SKM-1 treated with dmso at 0.1 percent for 144 hours (cell line): ENCODE measurements at regions not wholly inside any gene's neighbourhood (a gene's known extent, or its start where the extent isn't known, plus 50 kb on each side); places are given as distances from the start of the nearest gene placed in this dataset.
"Not testable (repeated sequence)": the region's sequence is repeated elsewhere in the genome, so short reads cannot be mapped to it uniquely, and the experiment has no call there.

Experiments used
- DNase-seq: peaks from one replicate; lab custom pipeline; 2025; ENCODE audit not compliant: unreplicated experiment; lab: John Stamatoyannopoulos, UW

- DNase-seq, result not testable (repeated sequence)
Observed at GRCh38 chr9:138212811-138213210, 335.2 kb downstream of the CACNA1B start.

DNA sequence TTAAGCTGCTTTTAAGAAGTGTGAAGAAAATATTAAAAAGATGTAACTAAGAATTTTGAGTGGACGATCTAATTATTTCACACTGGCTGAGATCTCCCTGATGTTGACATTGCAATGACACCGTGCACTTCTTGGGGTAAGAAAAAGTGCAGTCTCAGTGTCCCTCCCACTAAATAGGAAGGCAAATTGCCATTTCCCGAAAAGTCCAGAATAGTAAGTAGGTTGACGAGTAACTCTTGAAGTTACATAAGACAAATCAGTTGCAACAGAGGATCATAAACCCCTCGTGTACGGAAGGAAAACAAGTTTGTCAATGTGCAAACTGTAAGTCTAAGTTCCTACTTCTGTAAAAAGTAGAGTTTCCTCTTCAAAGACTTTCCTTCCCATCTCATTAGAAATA, 336.2 kb downstream of the CACNA1B start:
- DNase-seq, result peak; percentile 45

DNA sequence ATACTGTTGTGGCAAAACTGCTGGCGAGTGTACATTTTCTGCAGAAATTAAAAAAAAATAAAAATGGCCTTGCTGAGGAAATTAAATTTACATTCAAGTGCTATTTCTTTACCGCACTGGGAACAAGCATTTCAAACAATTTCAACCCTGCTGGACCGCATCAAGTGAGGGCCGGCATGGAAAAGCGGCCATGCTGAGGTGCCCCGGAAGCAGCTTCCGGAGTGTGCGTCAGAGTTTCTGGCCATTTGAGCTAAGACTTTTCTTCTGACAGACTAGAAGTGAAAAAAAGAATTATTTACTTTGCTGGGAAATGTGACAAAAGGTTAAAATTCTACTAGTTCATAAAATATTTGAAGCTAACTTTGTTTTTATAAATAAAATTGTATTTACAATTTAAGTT, 337.0 kb downstream of the CACNA1B start:
- not testable (repeated sequence) for DNase-seq

DNA sequence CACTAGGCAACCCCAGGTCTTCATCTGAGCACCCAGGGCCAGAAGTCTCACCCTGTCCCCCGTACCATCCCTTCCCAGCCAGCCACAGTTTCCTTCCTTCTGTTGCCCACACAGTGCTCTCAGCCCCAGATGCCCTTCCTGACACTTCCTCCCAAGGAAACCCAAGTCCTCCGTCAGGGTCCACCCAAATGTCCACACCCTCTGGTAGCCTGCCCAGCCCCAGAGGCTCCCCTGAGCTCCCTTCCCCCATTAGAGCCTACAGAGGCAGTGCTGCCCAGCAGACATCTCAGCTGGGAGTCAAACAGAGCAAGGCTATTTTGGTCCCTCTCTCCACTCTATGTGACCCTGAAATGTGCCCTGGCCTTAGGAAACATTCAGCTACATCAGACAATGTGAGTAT, 338.0 kb downstream of the CACNA1B start:
- DNase-seq, result not testable (repeated sequence)

GRCh38 chr9:138216817-138217216, 339.2 kb downstream of the CACNA1B start:
- DNase-seq, result not testable (repeated sequence)

DNA sequence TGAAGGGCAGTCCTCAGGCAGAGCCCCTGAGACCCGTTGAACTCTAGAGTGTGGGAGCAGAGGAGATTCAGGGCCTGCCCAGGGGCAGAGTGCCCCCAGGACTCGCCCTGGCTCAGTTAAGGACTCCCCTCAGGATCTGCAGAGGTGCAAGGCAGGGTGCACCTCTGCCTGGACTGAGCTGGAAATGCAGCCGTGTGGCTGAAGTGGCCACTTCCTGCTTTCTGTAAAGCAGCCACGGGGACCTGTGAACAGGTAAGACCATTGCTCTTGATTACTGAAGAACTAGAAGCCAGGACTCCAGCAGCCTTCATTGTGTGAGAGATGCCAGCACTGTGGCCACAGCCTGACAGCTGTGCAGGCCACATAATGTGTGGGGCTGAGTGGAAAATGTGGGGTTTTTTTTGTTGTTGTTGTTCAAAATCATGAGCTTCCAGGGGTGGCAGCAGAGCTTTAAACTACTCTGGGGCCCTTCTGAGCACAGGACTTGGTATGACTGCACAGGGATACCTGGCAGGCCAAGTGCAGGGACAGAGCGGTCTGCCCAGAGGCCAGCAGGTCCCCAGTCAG, 339.8 kb downstream of the CACNA1B start:
- DNase-seq, result not testable (repeated sequence)

DNA sequence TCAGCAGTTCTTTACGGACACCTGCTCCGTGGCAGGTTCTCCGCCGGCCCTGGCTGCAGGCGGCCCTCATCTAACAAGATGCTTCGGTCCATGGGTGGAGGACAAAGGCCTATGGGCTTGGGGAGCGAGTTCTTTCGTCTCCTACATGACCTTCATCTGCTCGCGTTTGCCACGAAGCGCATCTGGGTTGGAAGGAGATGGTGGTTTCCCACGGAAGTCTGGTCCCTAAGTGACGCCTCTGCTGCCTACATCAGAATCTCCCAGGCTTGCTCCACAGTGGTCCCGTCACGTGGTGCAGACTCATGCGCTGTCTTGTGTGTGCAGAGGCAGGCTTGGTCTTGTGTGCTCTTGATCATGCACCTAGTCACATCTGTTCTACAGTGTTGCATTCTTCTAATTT, 341.7 kb downstream of the CACNA1B start:
- not testable (repeated sequence) for DNase-seq

DNA sequence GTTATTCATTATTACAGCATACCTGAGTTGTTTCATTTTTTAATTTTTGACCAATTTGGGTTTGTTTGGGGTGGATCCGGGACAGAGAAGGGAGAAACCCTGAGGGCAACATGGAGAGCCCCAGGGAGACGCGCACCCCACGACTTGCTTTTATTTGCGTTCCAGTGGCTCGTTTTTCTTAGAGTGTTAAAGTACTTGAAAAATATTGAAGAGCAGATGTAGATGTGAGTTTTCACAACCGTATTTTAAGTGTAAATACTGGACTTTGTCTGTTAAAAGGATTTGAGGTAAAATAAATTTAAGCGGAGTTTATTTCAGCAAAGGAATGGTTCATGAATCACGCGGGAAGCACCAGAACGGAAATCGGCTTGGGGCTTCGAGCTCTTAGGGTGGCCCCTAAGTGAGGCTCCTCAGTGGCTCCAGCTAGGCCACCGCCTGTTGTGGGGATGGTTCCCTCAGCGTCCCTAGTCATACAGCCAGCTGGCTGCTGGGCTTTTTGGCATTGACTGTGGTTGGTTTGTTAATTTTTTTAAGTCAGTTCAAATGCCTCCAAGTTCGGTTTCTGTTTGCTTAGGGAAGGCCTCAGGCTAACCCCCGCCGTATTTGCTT, 344.0 kb downstream of the CACNA1B start:
- DNase-seq, result not testable (repeated sequence)

DNA sequence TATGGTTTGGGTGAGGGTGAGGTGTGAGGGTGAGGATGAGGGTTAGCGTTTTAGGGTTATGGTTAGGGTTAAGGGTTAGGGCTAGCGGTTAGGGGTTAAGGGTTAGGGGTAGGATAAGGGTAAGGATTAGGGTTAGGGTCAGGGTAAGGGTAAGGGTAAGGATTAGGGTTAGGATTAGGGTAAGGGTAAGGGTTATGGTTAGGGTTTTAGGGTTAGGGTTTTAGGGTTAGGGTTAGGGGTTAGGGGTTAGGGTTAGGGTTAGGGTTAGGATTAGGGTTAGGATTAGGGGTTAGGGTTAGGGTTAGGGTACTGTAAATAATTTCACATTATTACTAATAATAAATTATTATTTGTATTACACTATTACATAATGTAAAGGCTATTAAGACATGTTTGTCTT, 359.5 kb downstream of the CACNA1B start:
- not testable (repeated sequence) for DNase-seq

GRCh38 chr9:138282903-138283302, 405.3 kb downstream of the CACNA1B start:
- not testable (repeated sequence) for DNase-seq
